ENCODE measurements at regions not wholly inside any gene's neighbourhood (a gene's known extent, or its start where the extent isn't known, plus 50 kb on each side); places are given as distances from the start of the nearest gene placed in this dataset.

GRCh38 chr5:125408448-125409233 is 662.2 kb upstream of the ZNF608 start:
- Histone ChIP-seq H3K9ac (ENCODE audit: low read depth in 1 of 2, low read length in 2 of 2) (no peak overlapping the region), H3K9me3 (ENCODE audit: control insufficient read depth in 4 of 4, low read length in 3 of 4) (peaks cover 0 to 3% (median 0%) of the 10 kb centered on the region in 4 donors), H3K4me3 (ENCODE audit: low read depth in 1 of 3, low read length in 3 of 3) (no peak overlapping the region), H3K36me3 (ENCODE audit: control insufficient read depth in 4 of 4, insufficient read depth in 3 of 4, low read depth in 1 of 4, low read length in 3 of 4) (no peaks in the 10 kb centered on the region), H3K4me1 (ENCODE audit: control insufficient read depth in 4 of 4, insufficient read depth in 4 of 4, low read length in 3 of 4) (peaks cover 0 to 8% (median 4%) of the 10 kb centered on the region in 4 donors), H3K27ac (ENCODE audit: low read depth in 1 of 2, low read length in 2 of 2) (no peak overlapping the region), H3K27me3 (ENCODE audit: control insufficient read depth in 4 of 4, insufficient read depth in 4 of 4, low read length in 3 of 4) (no peaks in the 10 kb centered on the region)
- DNase-seq (ENCODE audit: low spot score), result no peak
- peak; percentile 8 for TF ChIP-seq REST (IDR thresholded peaks at IDR 0.05)
- TF ChIP-seq HNF4A (conservative IDR thresholded peaks at IDR 0.05), result no peak
- WGBS, result 63% methylated on average over 4 of the region's 4 CpGs

GRCh38 chr5:125409234-125409860 is 662.9 kb upstream of the ZNF608 start:
- no peak for DNase-seq (ENCODE audit: low spot score)
- peaks cover 0 to 8% (median 4%) of the 10 kb centered on the region in 4 donors for H3K4me1 ChIP-seq (ENCODE audit: control insufficient read depth in 4 of 4, insufficient read depth in 4 of 4, low read length in 3 of 4)

GRCh38 chr5:125409861-125410536 is 663.6 kb upstream of the ZNF608 start:
- H3K4me3 ChIP-seq (ENCODE audit: low read depth in 1 of 3, low read length in 3 of 3), result no peak overlapping the region
- H3K36me3 ChIP-seq (ENCODE audit: control insufficient read depth in 4 of 4, insufficient read depth in 3 of 4, low read depth in 1 of 4, low read length in 3 of 4), result no peaks in the 10 kb centered on the region
- peaks cover 0 to 8% (median 4%) of the 10 kb centered on the region in 4 donors for H3K4me1 ChIP-seq (ENCODE audit: control insufficient read depth in 4 of 4, insufficient read depth in 4 of 4, low read length in 3 of 4)
- peaks cover 0 to 3% (median 0%) of the 10 kb centered on the region in 4 donors for H3K9me3 ChIP-seq (ENCODE audit: control insufficient read depth in 4 of 4, low read length in 3 of 4)
- DNase-seq (ENCODE audit: low spot score), result no peak
- TF ChIP-seq REST (IDR thresholded peaks at IDR 0.05) (no peak), SP1 (IDR thresholded peaks at IDR 0.05) (no peak)
- no peak overlapping the region for H3K27ac ChIP-seq (ENCODE audit: low read depth in 1 of 2, low read length in 2 of 2)
- no peaks in the 10 kb centered on the region for H3K27me3 ChIP-seq (ENCODE audit: control insufficient read depth in 4 of 4, insufficient read depth in 4 of 4, low read length in 3 of 4)
- H3K9ac ChIP-seq (ENCODE audit: low read depth in 1 of 2, low read length in 2 of 2), result no peak overlapping the region
- WGBS, result 64% methylated on average over 10 of the region's 10 CpGs

More at GRCh38 chr5:125409234-125409860, 662.9 kb upstream of the ZNF608 start:
- no peak overlapping the region for H3K4me3 ChIP-seq (ENCODE audit: low read depth in 1 of 3, low read length in 3 of 3)
- peaks cover 0 to 3% (median 0%) of the 10 kb centered on the region in 4 donors for H3K9me3 ChIP-seq (ENCODE audit: control insufficient read depth in 4 of 4, low read length in 3 of 4)
- H3K36me3 ChIP-seq (ENCODE audit: control insufficient read depth in 4 of 4, insufficient read depth in 3 of 4, low read depth in 1 of 4, low read length in 3 of 4), result no peaks in the 10 kb centered on the region
- H3K27ac ChIP-seq (ENCODE audit: low read depth in 1 of 2, low read length in 2 of 2), result no peak overlapping the region
- H3K9ac ChIP-seq (ENCODE audit: low read depth in 1 of 2, low read length in 2 of 2), result no peak overlapping the region
- 52% methylated on average over 8 of the region's 8 CpGs for WGBS
- no peak for TF ChIP-seq SP1 (IDR thresholded peaks at IDR 0.05)
- H3K27me3 ChIP-seq (ENCODE audit: control insufficient read depth in 4 of 4, insufficient read depth in 4 of 4, low read length in 3 of 4), result no peaks in the 10 kb centered on the region

Data from liver (tissue), 7 donors.